Stomach (tissue), 4 donors: ENCODE measurements at regions not wholly inside any gene's neighbourhood (a gene's known extent, or its start where the extent isn't known, plus 50 kb on each side); places are given as distances from the start of the nearest gene placed in this dataset.

Experiments used
- POLR2A ChIP-seq, 4 donors: fragments of 450-650 bp; IDR thresholded peaks; one replicate each; pipeline ENCODE4 v1.6.1; 2016; ENCODE audit warnings: antibody characterized with exemption in 4 of 4, control low read depth in 2 of 4, mild to moderate bottlenecking in 1 of 4, moderate library complexity in 1 of 4
- POLR2AphosphoS5 ChIP-seq, 3 donors: sonication (generic); formaldehyde crosslinking; IDR thresholded peaks; one replicate each; pipeline ENCODE4 v1.6.1; 2016; ENCODE audit warnings: antibody characterized with exemption in 3 of 3
- TF ChIP-seq, protein P1 (sequence below), 7 experiments: fragments of 450-650 bp in 4 of 7; fragments of 200-600 bp in 3 of 7; sonication (generic) in 3 of 7; IDR thresholded peaks; one replicate each; pipeline ENCODE4 v1.5.1; 2016 to 2019; ENCODE audit warnings: antibody characterized with exemption in 7 of 7, control low read depth in 2 of 7, mild to moderate bottlenecking in 1 of 7

DNA sequence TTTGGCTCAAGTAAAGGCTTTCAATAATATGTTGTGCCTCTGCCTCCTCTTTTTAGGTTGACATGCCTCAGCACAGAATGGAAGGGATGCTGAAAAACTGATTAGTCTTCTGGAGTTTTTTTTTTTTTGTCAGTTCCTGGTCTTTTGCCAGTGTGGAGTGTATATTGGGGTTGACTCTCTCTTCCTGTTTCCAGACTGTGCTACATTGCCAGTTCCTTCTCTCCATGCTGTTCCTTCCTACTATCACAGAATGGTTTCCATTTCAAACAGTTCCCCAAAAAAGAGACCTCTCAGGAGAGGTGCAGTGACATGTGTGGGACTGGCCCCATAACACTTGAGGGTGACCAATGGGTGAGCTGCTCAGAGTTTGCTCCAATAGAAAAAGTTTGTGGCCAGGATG, 101.7 kb upstream of the ETV3 start:
- TF ChIP-seq, protein P1, sequence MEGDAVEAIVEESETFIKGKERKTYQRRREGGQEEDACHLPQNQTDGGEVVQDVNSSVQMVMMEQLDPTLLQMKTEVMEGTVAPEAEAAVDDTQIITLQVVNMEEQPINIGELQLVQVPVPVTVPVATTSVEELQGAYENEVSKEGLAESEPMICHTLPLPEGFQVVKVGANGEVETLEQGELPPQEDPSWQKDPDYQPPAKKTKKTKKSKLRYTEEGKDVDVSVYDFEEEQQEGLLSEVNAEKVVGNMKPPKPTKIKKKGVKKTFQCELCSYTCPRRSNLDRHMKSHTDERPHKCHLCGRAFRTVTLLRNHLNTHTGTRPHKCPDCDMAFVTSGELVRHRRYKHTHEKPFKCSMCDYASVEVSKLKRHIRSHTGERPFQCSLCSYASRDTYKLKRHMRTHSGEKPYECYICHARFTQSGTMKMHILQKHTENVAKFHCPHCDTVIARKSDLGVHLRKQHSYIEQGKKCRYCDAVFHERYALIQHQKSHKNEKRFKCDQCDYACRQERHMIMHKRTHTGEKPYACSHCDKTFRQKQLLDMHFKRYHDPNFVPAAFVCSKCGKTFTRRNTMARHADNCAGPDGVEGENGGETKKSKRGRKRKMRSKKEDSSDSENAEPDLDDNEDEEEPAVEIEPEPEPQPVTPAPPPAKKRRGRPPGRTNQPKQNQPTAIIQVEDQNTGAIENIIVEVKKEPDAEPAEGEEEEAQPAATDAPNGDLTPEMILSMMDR (IDR thresholded peaks at IDR 0.05): no peak
- TF ChIP-seq POLR2AphosphoS5 (IDR thresholded peaks at IDR 0.05): no peak
- no peak for TF ChIP-seq POLR2A (IDR thresholded peaks at IDR 0.05)
